ENCODE measurements at regions not wholly inside any gene's neighbourhood (a gene's known extent, or its start where the extent isn't known, plus 50 kb on each side); places are given as distances from the start of the nearest gene placed in this dataset.
"Not testable (repeated sequence)": the region's sequence is repeated elsewhere in the genome, so short reads cannot be mapped to it uniquely, and the experiment has no call there.

DNA sequence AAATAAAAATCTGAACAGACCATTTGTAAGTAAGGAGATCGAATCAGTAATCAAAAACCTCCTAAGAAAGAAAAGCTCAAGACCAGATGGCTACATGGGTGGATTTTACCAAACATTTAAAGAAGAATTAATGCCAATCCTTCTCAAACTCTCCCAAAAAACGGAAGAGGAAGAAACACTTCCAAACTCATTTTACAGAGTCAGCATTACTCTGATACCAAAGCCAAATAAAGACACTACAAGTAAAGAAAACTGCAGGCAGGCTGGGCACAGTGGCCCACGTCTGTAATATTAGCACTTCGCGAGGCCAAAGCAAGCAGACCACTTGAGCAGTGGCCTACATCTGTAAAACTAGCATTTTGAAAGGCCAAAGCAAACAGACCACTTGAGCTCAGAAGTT lies 159.8 kb downstream of the DPY19L2 start:
- no peak overlapping the region for H3K4me3 ChIP-seq (ENCODE audit: low read depth, low read length)
- no peak for FAIRE-seq
- TF ChIP-seq, protein P1, sequence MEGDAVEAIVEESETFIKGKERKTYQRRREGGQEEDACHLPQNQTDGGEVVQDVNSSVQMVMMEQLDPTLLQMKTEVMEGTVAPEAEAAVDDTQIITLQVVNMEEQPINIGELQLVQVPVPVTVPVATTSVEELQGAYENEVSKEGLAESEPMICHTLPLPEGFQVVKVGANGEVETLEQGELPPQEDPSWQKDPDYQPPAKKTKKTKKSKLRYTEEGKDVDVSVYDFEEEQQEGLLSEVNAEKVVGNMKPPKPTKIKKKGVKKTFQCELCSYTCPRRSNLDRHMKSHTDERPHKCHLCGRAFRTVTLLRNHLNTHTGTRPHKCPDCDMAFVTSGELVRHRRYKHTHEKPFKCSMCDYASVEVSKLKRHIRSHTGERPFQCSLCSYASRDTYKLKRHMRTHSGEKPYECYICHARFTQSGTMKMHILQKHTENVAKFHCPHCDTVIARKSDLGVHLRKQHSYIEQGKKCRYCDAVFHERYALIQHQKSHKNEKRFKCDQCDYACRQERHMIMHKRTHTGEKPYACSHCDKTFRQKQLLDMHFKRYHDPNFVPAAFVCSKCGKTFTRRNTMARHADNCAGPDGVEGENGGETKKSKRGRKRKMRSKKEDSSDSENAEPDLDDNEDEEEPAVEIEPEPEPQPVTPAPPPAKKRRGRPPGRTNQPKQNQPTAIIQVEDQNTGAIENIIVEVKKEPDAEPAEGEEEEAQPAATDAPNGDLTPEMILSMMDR (IDR thresholded peaks at IDR 0.05; ENCODE audit: insufficient read depth, low read length, severe bottlenecking), result no peak
- no peak for DNase-seq (ENCODE audit: low read depth)
- H3K36me3 ChIP-seq (ENCODE audit: control insufficient read depth, insufficient read depth, low read length), result no peaks in the 10 kb centered on the region
- H3K27me3 ChIP-seq (ENCODE audit: control insufficient read depth, insufficient read depth, low read length), result no peaks in the 10 kb centered on the region

DNA sequence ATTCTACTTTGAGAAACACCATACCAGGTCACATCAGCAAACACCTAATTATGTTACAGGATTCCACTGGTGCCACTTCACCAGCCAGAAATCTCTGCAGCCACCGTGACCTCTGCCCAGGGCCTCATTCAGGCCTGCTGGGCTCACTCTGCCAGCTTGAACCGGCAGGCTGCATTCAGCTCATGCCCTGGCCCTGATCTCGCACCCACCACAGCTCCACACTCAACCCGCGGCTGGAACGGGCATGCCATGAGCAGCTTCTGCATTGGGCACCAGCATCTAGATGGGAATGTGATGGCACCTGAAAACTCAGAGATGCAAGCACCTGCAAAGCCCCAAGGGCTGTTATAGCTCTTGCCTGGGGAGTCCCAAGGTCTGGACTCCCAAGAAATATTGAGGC lies 168.7 kb downstream of the DPY19L2 start:
- H3K27me3 ChIP-seq (ENCODE audit: control insufficient read depth, insufficient read depth, low read length), result no peaks in the 10 kb centered on the region
- H3K4me3 ChIP-seq (ENCODE audit: low read depth, low read length), result no peak overlapping the region
- H3K36me3 ChIP-seq (ENCODE audit: control insufficient read depth, insufficient read depth, low read length), result no peaks in the 10 kb centered on the region
- TF ChIP-seq, protein P1 (IDR thresholded peaks at IDR 0.05; ENCODE audit: insufficient read depth, low read length, severe bottlenecking), result no peak
- no peak for FAIRE-seq
- DNase-seq (ENCODE audit: low read depth), result no peak

DNA sequence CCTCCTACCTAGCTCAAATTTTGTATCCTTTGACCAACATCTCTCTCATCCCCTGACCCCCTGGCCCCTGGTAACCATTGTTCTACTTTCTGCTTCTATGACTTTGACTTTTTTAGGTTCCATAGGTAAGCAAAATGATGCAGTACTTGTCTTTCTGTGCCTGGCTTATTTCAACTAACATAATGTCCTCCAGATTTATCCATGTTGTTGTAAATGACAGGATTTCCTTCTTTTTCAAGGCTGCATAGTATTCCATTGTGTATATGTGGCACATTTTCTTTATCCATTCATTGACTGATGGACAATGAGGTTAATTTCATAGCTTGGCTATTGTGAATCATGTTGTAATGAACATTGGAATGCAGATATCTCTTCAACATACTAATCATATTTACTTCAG lies 170.1 kb downstream of the DPY19L2 start:
- DNase-seq (ENCODE audit: low read depth) (no peak), FAIRE-seq (no peak)
- TF ChIP-seq, protein P1 (IDR thresholded peaks at IDR 0.05; ENCODE audit: insufficient read depth, low read length, severe bottlenecking), result no peak
- Histone ChIP-seq H3K36me3 (ENCODE audit: control insufficient read depth, insufficient read depth, low read length) (no peaks in the 10 kb centered on the region), H3K4me3 (ENCODE audit: low read depth, low read length) (no peak overlapping the region), H3K27me3 (ENCODE audit: control insufficient read depth, insufficient read depth, low read length) (no peaks in the 10 kb centered on the region)

DNA sequence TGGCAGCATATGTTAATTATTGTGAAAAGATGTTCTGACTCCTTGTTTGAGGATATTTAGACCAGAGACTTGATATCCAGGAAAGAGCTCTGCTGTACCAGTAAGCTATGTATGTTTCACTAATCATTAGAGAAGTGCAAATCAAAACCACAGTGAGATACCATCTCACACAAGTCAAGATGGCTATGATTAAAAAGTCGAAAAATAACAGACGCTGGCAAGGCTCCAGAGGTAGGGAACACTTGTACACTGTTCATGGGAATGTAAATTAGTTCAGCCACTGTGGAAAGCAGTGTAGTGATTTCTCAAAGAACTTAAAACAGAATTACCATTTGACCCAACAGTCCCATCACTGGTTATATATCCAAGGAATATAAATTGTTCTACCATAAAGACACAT lies 171.6 kb downstream of the DPY19L2 start:
- no peak for FAIRE-seq
- TF ChIP-seq, protein P1 (IDR thresholded peaks at IDR 0.05; ENCODE audit: insufficient read depth, low read length, severe bottlenecking), result no peak

DNA sequence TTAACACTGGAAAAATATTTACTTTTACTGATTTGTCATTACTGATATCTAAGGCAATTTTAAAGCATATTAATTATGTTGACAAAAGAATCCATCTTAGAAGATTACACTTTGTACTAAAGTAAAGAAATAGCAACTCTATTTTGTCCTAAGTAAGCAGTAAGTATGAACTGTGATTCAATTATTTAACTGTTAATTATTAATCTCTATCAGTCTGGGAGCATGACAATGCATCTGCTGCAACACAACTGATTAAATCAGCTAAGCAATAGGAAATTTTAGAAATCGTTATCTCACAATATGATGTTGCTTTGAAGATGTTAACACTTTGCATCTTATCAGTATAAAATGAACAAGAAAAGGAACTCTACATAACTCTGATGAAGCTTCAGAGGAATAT lies 172.3 kb downstream of the DPY19L2 start:
- Histone ChIP-seq H3K36me3 (ENCODE audit: control insufficient read depth, insufficient read depth, low read length) (no peaks in the 10 kb centered on the region), H3K4me3 (ENCODE audit: low read depth, low read length) (no peak overlapping the region), H3K27me3 (ENCODE audit: control insufficient read depth, insufficient read depth, low read length) (no peaks in the 10 kb centered on the region)
- no peak for DNase-seq (ENCODE audit: low read depth)
- TF ChIP-seq, protein P1 (IDR thresholded peaks at IDR 0.05; ENCODE audit: insufficient read depth, low read length, severe bottlenecking), result no peak
- FAIRE-seq, result no peak

More for the DNA sequence above, 171.6 kb downstream of the DPY19L2 start:
- DNase-seq (ENCODE audit: low read depth), result no peak
- no peaks in the 10 kb centered on the region for H3K27me3 ChIP-seq (ENCODE audit: control insufficient read depth, insufficient read depth, low read length)
- no peaks in the 10 kb centered on the region for H3K36me3 ChIP-seq (ENCODE audit: control insufficient read depth, insufficient read depth, low read length)
- no peak overlapping the region for H3K4me3 ChIP-seq (ENCODE audit: low read depth, low read length)

DNA sequence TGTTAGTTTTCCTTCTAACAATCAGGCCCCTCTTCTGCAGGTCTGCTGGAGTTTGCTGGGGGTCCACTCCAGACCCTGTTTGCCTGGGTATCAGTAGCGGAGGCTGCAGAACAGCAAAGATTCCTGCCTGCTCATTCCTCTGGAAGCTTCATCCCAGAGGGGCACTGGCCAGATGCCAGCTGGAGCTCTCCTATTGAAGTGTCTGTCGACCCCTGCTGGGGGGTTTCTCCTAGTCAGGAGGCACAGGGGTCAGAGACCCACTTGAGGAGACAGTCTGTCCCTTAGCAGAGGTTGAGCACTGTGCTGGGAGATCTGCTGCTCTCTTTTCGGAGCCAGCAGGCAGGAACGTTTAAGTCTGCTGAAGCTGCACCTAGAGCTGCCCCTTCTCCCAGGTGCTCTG lies 174.9 kb downstream of the DPY19L2 start:
- not testable (repeated sequence) for DNase-seq (ENCODE audit: low read depth); H3K27me3 ChIP-seq (ENCODE audit: control insufficient read depth, insufficient read depth, low read length); H3K36me3 ChIP-seq (ENCODE audit: control insufficient read depth, insufficient read depth, low read length); H3K4me3 ChIP-seq (ENCODE audit: low read depth, low read length); FAIRE-seq
